SU-DHL-6 (cell line): ENCODE measurements at regions not wholly inside any gene's neighbourhood (a gene's known extent, or its start where the extent isn't known, plus 50 kb on each side); places are given as distances from the start of the nearest gene placed in this dataset.

ENCODE experiments used
- EZH2phosphoT487 ChIP-seq: fragments of 200-600 bp; sonication (generic), shearing (Covaris generic); conservative IDR thresholded peaks from 2 replicates; pipeline ENCODE4 v1.6.1; 2018; ENCODE audit warnings: mild to moderate bottlenecking, antibody characterized with exemption, low read length, moderate library complexity, mixed read lengths
- TF ChIP-seq, protein P1 (sequence below): fragments of 200-600 bp; sonication (generic); IDR thresholded peaks from one replicate; pipeline ENCODE4 v1.5.1; 2017; ENCODE audit warnings: antibody characterized with exemption, mild to moderate bottlenecking, low read length, moderate library complexity; ENCODE audit not compliant: insufficient read depth, poor library complexity, severe bottlenecking

DNA sequence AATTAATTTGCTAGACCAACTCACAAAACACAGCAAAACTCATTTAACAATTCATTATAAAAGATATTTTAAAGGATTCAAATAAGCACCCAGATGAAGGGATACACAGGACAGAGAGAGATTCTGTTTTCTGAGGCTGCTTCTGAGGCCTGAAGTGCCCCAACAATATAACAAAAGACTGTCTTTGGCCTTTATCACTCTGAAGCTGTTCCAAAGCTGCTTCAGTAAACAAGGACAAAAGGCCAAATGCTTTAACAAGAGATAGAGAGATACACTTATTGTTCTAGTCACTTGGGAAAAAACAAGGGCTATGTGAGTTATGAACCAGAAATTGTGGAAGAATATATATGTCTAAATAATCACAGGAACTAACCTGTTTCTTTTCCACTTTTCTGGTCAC is 223.7 kb downstream of the CXCL12 start:
- TF ChIP-seq, protein P1, sequence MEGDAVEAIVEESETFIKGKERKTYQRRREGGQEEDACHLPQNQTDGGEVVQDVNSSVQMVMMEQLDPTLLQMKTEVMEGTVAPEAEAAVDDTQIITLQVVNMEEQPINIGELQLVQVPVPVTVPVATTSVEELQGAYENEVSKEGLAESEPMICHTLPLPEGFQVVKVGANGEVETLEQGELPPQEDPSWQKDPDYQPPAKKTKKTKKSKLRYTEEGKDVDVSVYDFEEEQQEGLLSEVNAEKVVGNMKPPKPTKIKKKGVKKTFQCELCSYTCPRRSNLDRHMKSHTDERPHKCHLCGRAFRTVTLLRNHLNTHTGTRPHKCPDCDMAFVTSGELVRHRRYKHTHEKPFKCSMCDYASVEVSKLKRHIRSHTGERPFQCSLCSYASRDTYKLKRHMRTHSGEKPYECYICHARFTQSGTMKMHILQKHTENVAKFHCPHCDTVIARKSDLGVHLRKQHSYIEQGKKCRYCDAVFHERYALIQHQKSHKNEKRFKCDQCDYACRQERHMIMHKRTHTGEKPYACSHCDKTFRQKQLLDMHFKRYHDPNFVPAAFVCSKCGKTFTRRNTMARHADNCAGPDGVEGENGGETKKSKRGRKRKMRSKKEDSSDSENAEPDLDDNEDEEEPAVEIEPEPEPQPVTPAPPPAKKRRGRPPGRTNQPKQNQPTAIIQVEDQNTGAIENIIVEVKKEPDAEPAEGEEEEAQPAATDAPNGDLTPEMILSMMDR: no peak
- no peak for TF ChIP-seq EZH2phosphoT487
